ENCODE measurements at regions not wholly inside any gene's neighbourhood (a gene's known extent, or its start where the extent isn't known, plus 50 kb on each side); places are given as distances from the start of the nearest gene placed in this dataset.

- POLR2A ChIA-PET (ENCODE audit: unreplicated experiment): no interaction called here
- Histone ChIP-seq H3K27ac (no peak overlapping the region), H3F3A (ENCODE audit: insufficient read depth, low read depth) (no peaks in the 10 kb centered on the region), H2AFZ (no peak overlapping the region), H3K9me2 (ENCODE audit: insufficient read depth) (no peaks in the 10 kb centered on the region), H3K36me3 (ENCODE audit: low read depth) (no peaks in the 10 kb centered on the region), H3K4me1 (replicated peaks; ENCODE audit: insufficient read depth) (no peaks in the 10 kb centered on the region), H3K27me3 (ENCODE audit: insufficient read depth, low read depth) (no peaks in the 10 kb centered on the region), H3K79me2 (ENCODE audit: low read depth) (no peaks in the 10 kb centered on the region), H3K4me3 (no peak overlapping the region), H4K20me1 (ENCODE audit: insufficient read depth) (no peaks in the 10 kb centered on the region), H3K4me2 (no peak overlapping the region), H3K9me3 (ENCODE audit: insufficient read depth, low read depth) (no peaks in the 10 kb centered on the region)
- no peak for DNase-seq
- no TSS peak for BruUV-seq (replicated peaks)
- CTCF ChIA-PET: no interaction called here
- TF ChIP-seq EZH2 (IDR thresholded peaks at IDR 0.05; ENCODE audit: low read depth) (no peak), CTCF (conservative IDR thresholded peaks at IDR 0.05) (no peak)
- intact Hi-C loops (cut with micrococcal nuclease; ENCODE audit: unreplicated experiment): no loop called here
Observed at GRCh38 chr14:86796221-86797074, 1196.5 kb downstream of the GALC start.

GRCh38 chr14:86794689-86795088 is 1198.3 kb downstream of the GALC start:
- H3K79me2 ChIP-seq (ENCODE audit: low read depth): no peaks in the 10 kb centered on the region
- no peaks in the 10 kb centered on the region for H3K36me3 ChIP-seq (ENCODE audit: low read depth)
- ChIA-PET POLR2A (ENCODE audit: unreplicated experiment) (no interaction called here), CTCF (no interaction called here)
- no peak for DNase-seq
- TF ChIP-seq CTCF (conservative IDR thresholded peaks at IDR 0.05): no peak
- TF ChIP-seq EZH2 (IDR thresholded peaks at IDR 0.05; ENCODE audit: low read depth): no peak
- no peak overlapping the region for H3K4me3 ChIP-seq
- intact Hi-C loops (cut with micrococcal nuclease; ENCODE audit: unreplicated experiment): no loop called here
- no peak overlapping the region for H3K27ac ChIP-seq
- no peaks in the 10 kb centered on the region for H3K9me3 ChIP-seq (ENCODE audit: insufficient read depth, low read depth)
- no peaks in the 10 kb centered on the region for H3K9me2 ChIP-seq (ENCODE audit: insufficient read depth)
- no TSS peak for BruUV-seq (replicated peaks)
- no peak overlapping the region for H3K4me2 ChIP-seq
- H2AFZ ChIP-seq: no peak overlapping the region
- H3K27me3 ChIP-seq (ENCODE audit: insufficient read depth, low read depth): no peaks in the 10 kb centered on the region
- H3F3A ChIP-seq (ENCODE audit: insufficient read depth, low read depth): no peaks in the 10 kb centered on the region
- H3K4me1 ChIP-seq (replicated peaks; ENCODE audit: insufficient read depth): no peaks in the 10 kb centered on the region
- no peaks in the 10 kb centered on the region for H4K20me1 ChIP-seq (ENCODE audit: insufficient read depth)

GRCh38 chr14:86790408-86791364 is 1202.3 kb downstream of the GALC start:
- no peak for TF ChIP-seq EZH2 (IDR thresholded peaks at IDR 0.05; ENCODE audit: low read depth)
- TF ChIP-seq CTCF (conservative IDR thresholded peaks at IDR 0.05): no peak
- CTCF ChIA-PET: no interaction called here
- Histone ChIP-seq H3K36me3 (ENCODE audit: low read depth) (no peaks in the 10 kb centered on the region), H3F3A (ENCODE audit: insufficient read depth, low read depth) (no peaks in the 10 kb centered on the region), H3K9me3 (ENCODE audit: insufficient read depth, low read depth) (no peaks in the 10 kb centered on the region), H3K79me2 (ENCODE audit: low read depth) (no peaks in the 10 kb centered on the region), H3K27ac (no peak overlapping the region), H4K20me1 (ENCODE audit: insufficient read depth) (no peaks in the 10 kb centered on the region), H3K4me3 (no peak overlapping the region), H3K27me3 (ENCODE audit: insufficient read depth, low read depth) (no peaks in the 10 kb centered on the region), H3K4me1 (replicated peaks; ENCODE audit: insufficient read depth) (no peaks in the 10 kb centered on the region), H3K9me2 (ENCODE audit: insufficient read depth) (no peaks in the 10 kb centered on the region), H2AFZ (no peak overlapping the region), H3K4me2 (no peak overlapping the region)
- no TSS peak for BruUV-seq (replicated peaks)
- POLR2A ChIA-PET (ENCODE audit: unreplicated experiment): no interaction called here
- DNase-seq: no peak
- intact Hi-C loops (cut with micrococcal nuclease; ENCODE audit: unreplicated experiment): no loop called here

Measured in PC-9 (cell line).